GM23338 (cell line): ENCODE measurements at regions not wholly inside any gene's neighbourhood (a gene's known extent, or its start where the extent isn't known, plus 50 kb on each side); places are given as distances from the start of the nearest gene placed in this dataset.
A peak's percentile ranks its signal among the peaks of the same experiment; 100 is the strongest.

ENCODE experiments used
- ATAC-seq: fragments of 200-7000 bp; cut with Tn5 transposase; 3 replicates; pipeline ENCODE4 v1.9.1; 2020
- DNase-seq: peaks from one replicate; pipeline ENCODE4 v3.0.0-alpha.2; 2015; ENCODE audit warnings: low spot score
- H2AFZ ChIP-seq: fragments of 200-600 bp; sonication (generic); 2 replicates; pipeline ENCODE4 v1.8.0; 2016; ENCODE audit warnings: antibody characterized with exemption, mild to moderate bottlenecking, moderate library complexity
- H3F3A ChIP-seq: fragments of 200-600 bp; sonication (generic); replicated peaks from 2 replicates; pipeline ENCODE4 v1.8.0; 2017; ENCODE audit warnings: antibody characterized with exemption, mixed run types, low read depth
- H3K27ac ChIP-seq: fragments of 200-600 bp; sonication (generic); 2 replicates; pipeline ENCODE4 v1.6.1; 2016; ENCODE audit warnings: low read depth
- H3K27me3 ChIP-seq: fragments of 200-600 bp; sonication (generic); 2 replicates; pipeline ENCODE4 v1.8.0; 2016; ENCODE audit warnings: mild to moderate bottlenecking, mixed run types, moderate library complexity; ENCODE audit not compliant: insufficient read depth
- H3K36me3 ChIP-seq: fragments of 200-600 bp; sonication (generic); 2 replicates; pipeline ENCODE4 v1.8.0; 2016; ENCODE audit warnings: mild to moderate bottlenecking; ENCODE audit not compliant: insufficient read depth
- H3K4me1 ChIP-seq: fragments of 200-600 bp; sonication (generic); 2 replicates; pipeline ENCODE4 v1.8.0; 2016; ENCODE audit warnings: mild to moderate bottlenecking, moderate library complexity; ENCODE audit not compliant: insufficient read depth
- H3K4me2 ChIP-seq: fragments of 200-600 bp; sonication (generic); 2 replicates; pipeline ENCODE4 v1.7.1; 2017; ENCODE audit warnings: mixed run types
- H3K4me3 ChIP-seq: fragments of 200-600 bp; sonication (generic); 2 replicates; pipeline ENCODE4 v1.6.1; 2016; ENCODE audit warnings: mixed run types
- H3K79me2 ChIP-seq: fragments of 200-600 bp; sonication (generic); replicated peaks from 2 replicates; pipeline ENCODE4 v1.8.0; 2017; ENCODE audit warnings: mild to moderate bottlenecking; ENCODE audit not compliant: insufficient read depth
- H3K9me2 ChIP-seq: fragments of 200-600 bp; sonication (generic); 2 replicates; pipeline ENCODE4 v1.8.0; 2017; ENCODE audit not compliant: insufficient read depth
- H4K20me1 ChIP-seq: fragments of 200-600 bp; sonication (generic); replicated peaks from 2 replicates; pipeline ENCODE4 v1.8.0; 2017; ENCODE audit warnings: mild to moderate bottlenecking; ENCODE audit not compliant: insufficient read depth
- H3K27ac Mint-ChIP-seq: 2 replicates; pipeline ENCODE4 v1.8.0; 2020; ENCODE audit warnings: inconsistent platforms, mild to moderate bottlenecking, moderate library complexity, mixed read lengths
- H3K27me3 Mint-ChIP-seq: 3 replicates; pipeline ENCODE4 v1.8.0; 2022; ENCODE audit warnings: low read depth, mild to moderate bottlenecking, moderate library complexity, mixed read lengths, inconsistent platforms; ENCODE audit not compliant: insufficient read depth, poor library complexity
- H3K36me3 Mint-ChIP-seq: 3 replicates; pipeline ENCODE4 v1.8.0; 2021; ENCODE audit warnings: low read depth, mild to moderate bottlenecking, inconsistent platforms, moderate library complexity, mixed read lengths
- H3K4me1 Mint-ChIP-seq: 3 replicates; pipeline ENCODE4 v1.8.0; 2020; ENCODE audit warnings: mild to moderate bottlenecking, inconsistent platforms, mixed read lengths
- H3K4me3 Mint-ChIP-seq: 3 replicates; pipeline ENCODE4 v1.8.0; 2021; ENCODE audit warnings: moderate library complexity, mild to moderate bottlenecking, inconsistent platforms, mixed read lengths
- H3K9me3 Mint-ChIP-seq: 3 replicates; pipeline ENCODE4 v1.8.0; 2020; ENCODE audit warnings: moderate library complexity, mild to moderate bottlenecking, inconsistent platforms, mixed read lengths
- CREB1 ChIP-seq: fragments of 250-450 bp; sonication (Bioruptor Pico); IDR thresholded peaks from 2 replicates; pipeline ENCODE4 v1.5.0; 2020; ENCODE audit warnings: low read depth, mild to moderate bottlenecking, moderate library complexity
- EZH2 ChIP-seq: fragments of 200-600 bp; sonication (generic); IDR thresholded peaks from one replicate; pipeline ENCODE4 v1.8.0; 2017; ENCODE audit warnings: antibody characterized with exemption, mild to moderate bottlenecking, low read depth; ENCODE audit not compliant: unreplicated experiment
- NANOG ChIP-seq: IDR thresholded peaks from 2 replicates; pipeline ENCODE4 v1.6.1; 2016; ENCODE audit warnings: antibody characterized with exemption, borderline replicate concordance
- POLR2AphosphoS5 ChIP-seq: IDR thresholded peaks from 2 replicates; pipeline ENCODE4 v1.6.1; 2016; ENCODE audit warnings: antibody characterized with exemption, low read depth
- STAT1 ChIP-seq: IDR thresholded peaks from one replicate; pipeline ENCODE4 v1.6.1; 2016; ENCODE audit warnings: antibody characterized with exemption; ENCODE audit not compliant: unreplicated experiment
- ZNF114 ChIP-seq: fragments of 250-450 bp; sonication (Bioruptor Pico); IDR thresholded peaks from 2 replicates; pipeline ENCODE4 v1.5.0; 2020; ENCODE audit warnings: mild to moderate bottlenecking, moderate library complexity
- ZNF331 ChIP-seq: fragments of 250-450 bp; sonication (Bioruptor Pico); IDR thresholded peaks from 2 replicates; pipeline ENCODE4 v1.5.0; 2020; ENCODE audit warnings: low read depth, mild to moderate bottlenecking, moderate library complexity
- TF ChIP-seq, protein P1 (sequence below): fragments of 250-450 bp; sonication (Bioruptor Pico); IDR thresholded peaks from 2 replicates; pipeline ENCODE4 v1.5.0; 2020; ENCODE audit warnings: mild to moderate bottlenecking, moderate library complexity
- TF ChIP-seq, protein P2 (sequence below): IDR thresholded peaks from one replicate; pipeline ENCODE4 v1.6.1; 2018; ENCODE audit warnings: antibody characterized with exemption; ENCODE audit not compliant: unreplicated experiment
- TF ChIP-seq, protein P3 (sequence below), 2 experiments: fragments of 200-600 bp in 1 of 2; sonication (generic) in 1 of 2; conservative IDR thresholded peaks; 2 replicates each; pipeline versions ENCODE4 v1.5.1 to v1.6.1; 2016 to 2017; ENCODE audit warnings: antibody characterized with exemption in 2 of 2, low read depth in 2 of 2, mild to moderate bottlenecking in 2 of 2, moderate library complexity in 1 of 2

DNA sequence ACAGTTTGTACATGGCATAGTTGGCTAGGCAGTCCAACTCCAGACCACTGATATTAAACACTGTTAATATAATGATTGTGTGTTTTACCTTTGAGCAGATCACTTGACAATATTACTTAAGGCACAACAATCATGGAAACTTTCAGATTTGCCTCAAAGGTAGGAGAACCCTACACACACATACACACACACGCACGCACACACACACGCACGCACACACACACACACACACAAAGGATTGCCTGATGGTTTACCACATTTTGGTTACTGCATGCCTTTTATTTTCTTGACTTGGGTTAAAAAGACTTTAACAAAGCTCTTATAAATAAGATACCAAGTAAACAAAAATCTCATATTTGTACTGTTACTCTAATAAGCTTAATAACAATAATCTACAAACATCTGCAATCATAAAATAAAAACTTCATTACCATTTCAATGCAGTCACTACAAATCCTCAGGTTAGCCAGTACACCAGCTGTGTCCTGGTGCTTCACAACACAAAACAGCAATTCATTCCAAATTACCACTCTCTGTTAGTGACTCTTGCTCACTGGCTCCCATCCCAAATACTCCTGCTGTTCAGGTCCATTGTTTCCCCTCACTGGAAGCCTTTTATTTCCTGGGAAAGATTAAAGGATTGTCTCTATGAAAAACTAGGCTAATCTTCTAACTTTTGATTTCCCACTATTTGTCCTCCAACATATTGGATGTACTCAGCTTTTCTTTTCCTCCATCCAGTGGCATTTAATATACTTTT is 175.2 kb upstream of the ATP2B1 start:
- no peaks in the 10 kb centered on the region for H3K79me2 ChIP-seq
- no peaks in the 10 kb centered on the region for H3K27me3 ChIP-seq
- H3K36me3 ChIP-seq: no peaks in the 10 kb centered on the region
- ATAC-seq: peak; percentile 100
- no peaks in the 10 kb centered on the region for H3K9me2 ChIP-seq
- peaks cover 20% of the 10 kb centered on the region for H3K4me1 ChIP-seq
- DNase-seq: peak; percentile 77
- Mint-ChIP-seq H3K4me1 (peaks cover 38% of the 10 kb centered on the region), H3K36me3 (no peaks in the 10 kb centered on the region), H3K4me3 (peak overlapping the region; percentile 27; the same call in 1 of the 3 replicates), H3K27me3 (no peaks in the 10 kb centered on the region), H3K9me3 (no peaks in the 10 kb centered on the region), H3K27ac (peak overlapping the region; percentile 75)
- H4K20me1 ChIP-seq: no peaks in the 10 kb centered on the region
- no peak overlapping the region for H3K4me3 ChIP-seq
- no peaks in the 10 kb centered on the region for H3F3A ChIP-seq
- no peak overlapping the region; the same call in 1 of the 2 replicates for H3K27ac ChIP-seq
- no peak overlapping the region for H2AFZ ChIP-seq
- peak overlapping the region; percentile 26 for H3K4me2 ChIP-seq
- no peak for TF ChIP-seq STAT1
- TF ChIP-seq, protein P1, sequence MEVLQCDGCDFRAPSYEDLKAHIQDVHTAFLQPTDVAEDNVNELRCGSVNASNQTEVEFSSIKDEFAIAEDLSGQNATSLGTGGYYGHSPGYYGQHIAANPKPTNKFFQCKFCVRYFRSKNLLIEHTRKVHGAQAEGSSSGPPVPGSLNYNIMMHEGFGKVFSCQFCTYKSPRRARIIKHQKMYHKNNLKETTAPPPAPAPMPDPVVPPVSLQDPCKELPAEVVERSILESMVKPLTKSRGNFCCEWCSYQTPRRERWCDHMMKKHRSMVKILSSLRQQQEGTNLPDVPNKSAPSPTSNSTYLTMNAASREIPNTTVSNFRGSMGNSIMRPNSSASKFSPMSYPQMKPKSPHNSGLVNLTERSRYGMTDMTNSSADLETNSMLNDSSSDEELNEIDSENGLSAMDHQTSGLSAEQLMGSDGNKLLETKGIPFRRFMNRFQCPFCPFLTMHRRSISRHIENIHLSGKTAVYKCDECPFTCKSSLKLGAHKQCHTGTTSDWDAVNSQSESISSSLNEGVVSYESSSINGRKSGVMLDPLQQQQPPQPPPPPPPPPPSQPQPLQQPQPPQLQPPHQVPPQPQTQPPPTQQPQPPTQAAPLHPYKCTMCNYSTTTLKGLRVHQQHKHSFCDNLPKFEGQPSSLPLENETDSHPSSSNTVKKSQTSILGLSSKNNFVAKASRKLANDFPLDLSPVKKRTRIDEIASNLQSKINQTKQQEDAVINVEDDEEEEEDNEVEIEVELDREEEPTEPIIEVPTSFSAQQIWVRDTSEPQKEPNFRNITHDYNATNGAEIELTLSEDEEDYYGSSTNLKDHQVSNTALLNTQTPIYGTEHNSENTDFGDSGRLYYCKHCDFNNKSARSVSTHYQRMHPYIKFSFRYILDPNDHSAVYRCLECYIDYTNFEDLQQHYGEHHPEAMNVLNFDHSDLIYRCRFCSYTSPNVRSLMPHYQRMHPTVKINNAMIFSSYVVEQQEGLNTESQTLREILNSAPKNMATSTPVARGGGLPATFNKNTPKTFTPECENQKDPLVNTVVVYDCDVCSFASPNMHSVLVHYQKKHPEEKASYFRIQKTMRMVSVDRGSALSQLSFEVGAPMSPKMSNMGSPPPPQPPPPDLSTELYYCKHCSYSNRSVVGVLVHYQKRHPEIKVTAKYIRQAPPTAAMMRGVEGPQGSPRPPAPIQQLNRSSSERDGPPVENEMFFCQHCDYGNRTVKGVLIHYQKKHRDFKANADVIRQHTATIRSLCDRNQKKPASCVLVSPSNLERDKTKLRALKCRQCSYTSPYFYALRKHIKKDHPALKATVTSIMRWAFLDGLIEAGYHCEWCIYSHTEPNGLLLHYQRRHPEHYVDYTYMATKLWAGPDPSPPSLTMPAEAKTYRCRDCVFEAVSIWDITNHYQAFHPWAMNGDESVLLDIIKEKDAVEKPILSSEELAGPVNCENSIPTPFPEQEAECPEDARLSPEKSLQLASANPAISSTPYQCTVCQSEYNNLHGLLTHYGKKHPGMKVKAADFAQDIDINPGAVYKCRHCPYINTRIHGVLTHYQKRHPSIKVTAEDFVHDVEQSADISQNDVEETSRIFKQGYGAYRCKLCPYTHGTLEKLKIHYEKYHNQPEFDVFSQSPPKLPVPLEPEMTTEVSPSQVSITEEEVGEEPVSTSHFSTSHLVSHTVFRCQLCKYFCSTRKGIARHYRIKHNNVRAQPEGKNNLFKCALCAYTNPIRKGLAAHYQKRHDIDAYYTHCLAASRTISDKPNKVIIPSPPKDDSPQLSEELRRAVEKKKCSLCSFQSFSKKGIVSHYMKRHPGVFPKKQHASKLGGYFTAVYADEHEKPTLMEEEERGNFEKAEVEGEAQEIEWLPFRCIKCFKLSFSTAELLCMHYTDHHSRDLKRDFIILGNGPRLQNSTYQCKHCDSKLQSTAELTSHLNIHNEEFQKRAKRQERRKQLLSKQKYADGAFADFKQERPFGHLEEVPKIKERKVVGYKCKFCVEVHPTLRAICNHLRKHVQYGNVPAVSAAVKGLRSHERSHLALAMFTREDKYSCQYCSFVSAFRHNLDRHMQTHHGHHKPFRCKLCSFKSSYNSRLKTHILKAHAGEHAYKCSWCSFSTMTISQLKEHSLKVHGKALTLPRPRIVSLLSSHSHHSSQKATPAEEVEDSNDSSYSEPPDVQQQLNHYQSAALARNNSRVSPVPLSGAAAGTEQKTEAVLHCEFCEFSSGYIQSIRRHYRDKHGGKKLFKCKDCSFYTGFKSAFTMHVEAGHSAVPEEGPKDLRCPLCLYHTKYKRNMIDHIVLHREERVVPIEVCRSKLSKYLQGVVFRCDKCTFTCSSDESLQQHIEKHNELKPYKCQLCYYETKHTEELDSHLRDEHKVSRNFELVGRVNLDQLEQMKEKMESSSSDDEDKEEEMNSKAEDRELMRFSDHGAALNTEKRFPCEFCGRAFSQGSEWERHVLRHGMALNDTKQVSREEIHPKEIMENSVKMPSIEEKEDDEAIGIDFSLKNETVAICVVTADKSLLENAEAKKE (CRISPR knock-in tag): peak; percentile 47; the same call in 1 of the 2 replicates
- peak; percentile 53; the same call in 1 of the 2 replicates for TF ChIP-seq NANOG

DNA sequence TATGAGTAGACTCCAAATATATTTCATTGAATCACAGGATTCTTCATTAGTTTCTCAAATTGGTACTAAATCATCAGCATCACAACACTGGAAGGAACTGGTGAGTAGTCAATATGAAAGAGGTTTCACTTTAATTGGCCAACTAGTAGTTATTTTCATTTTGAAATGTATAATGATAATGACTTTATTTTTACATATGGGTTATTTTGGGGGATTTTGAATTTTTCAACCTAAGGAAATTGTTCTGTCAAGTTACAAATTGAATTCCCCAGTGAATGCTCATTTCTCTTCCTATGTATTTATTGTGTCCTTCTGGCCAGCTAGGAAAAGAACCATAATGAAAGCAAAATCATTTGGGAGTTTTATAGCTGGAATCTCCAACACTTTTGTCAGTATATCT is 174.2 kb upstream of the ATP2B1 start:
- Histone ChIP-seq H3K4me1 (peaks cover 20% of the 10 kb centered on the region), H2AFZ (no peak overlapping the region), H3K79me2 (no peaks in the 10 kb centered on the region), H3K27ac (no peak overlapping the region), H3F3A (no peaks in the 10 kb centered on the region), H3K36me3 (no peaks in the 10 kb centered on the region), H3K27me3 (no peaks in the 10 kb centered on the region), H3K4me2 (no peak overlapping the region), H3K9me2 (no peaks in the 10 kb centered on the region), H4K20me1 (no peaks in the 10 kb centered on the region), H3K4me3 (no peak overlapping the region)
- H3K27me3 Mint-ChIP-seq: no peaks in the 10 kb centered on the region
- ATAC-seq: no peak
- H3K36me3 Mint-ChIP-seq: no peaks in the 10 kb centered on the region
- no peak overlapping the region for H3K4me3 Mint-ChIP-seq
- H3K4me1 Mint-ChIP-seq: peaks cover 38% of the 10 kb centered on the region
- no peaks in the 10 kb centered on the region for H3K9me3 Mint-ChIP-seq
- H3K27ac Mint-ChIP-seq: no peak overlapping the region
- DNase-seq: no peak
- TF ChIP-seq, protein P2, sequence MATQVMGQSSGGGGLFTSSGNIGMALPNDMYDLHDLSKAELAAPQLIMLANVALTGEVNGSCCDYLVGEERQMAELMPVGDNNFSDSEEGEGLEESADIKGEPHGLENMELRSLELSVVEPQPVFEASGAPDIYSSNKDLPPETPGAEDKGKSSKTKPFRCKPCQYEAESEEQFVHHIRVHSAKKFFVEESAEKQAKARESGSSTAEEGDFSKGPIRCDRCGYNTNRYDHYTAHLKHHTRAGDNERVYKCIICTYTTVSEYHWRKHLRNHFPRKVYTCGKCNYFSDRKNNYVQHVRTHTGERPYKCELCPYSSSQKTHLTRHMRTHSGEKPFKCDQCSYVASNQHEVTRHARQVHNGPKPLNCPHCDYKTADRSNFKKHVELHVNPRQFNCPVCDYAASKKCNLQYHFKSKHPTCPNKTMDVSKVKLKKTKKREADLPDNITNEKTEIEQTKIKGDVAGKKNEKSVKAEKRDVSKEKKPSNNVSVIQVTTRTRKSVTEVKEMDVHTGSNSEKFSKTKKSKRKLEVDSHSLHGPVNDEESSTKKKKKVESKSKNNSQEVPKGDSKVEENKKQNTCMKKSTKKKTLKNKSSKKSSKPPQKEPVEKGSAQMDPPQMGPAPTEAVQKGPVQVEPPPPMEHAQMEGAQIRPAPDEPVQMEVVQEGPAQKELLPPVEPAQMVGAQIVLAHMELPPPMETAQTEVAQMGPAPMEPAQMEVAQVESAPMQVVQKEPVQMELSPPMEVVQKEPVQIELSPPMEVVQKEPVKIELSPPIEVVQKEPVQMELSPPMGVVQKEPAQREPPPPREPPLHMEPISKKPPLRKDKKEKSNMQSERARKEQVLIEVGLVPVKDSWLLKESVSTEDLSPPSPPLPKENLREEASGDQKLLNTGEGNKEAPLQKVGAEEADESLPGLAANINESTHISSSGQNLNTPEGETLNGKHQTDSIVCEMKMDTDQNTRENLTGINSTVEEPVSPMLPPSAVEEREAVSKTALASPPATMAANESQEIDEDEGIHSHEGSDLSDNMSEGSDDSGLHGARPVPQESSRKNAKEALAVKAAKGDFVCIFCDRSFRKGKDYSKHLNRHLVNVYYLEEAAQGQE: no peak
- TF ChIP-seq NANOG (no peak), CREB1 (CRISPR knock-in tag) (no peak), POLR2AphosphoS5 (no peak), ZNF331 (CRISPR knock-in tag) (no peak), EZH2 (no peak), STAT1 (no peak), ZNF114 (CRISPR knock-in tag) (no peak)
- TF ChIP-seq, protein P3, sequence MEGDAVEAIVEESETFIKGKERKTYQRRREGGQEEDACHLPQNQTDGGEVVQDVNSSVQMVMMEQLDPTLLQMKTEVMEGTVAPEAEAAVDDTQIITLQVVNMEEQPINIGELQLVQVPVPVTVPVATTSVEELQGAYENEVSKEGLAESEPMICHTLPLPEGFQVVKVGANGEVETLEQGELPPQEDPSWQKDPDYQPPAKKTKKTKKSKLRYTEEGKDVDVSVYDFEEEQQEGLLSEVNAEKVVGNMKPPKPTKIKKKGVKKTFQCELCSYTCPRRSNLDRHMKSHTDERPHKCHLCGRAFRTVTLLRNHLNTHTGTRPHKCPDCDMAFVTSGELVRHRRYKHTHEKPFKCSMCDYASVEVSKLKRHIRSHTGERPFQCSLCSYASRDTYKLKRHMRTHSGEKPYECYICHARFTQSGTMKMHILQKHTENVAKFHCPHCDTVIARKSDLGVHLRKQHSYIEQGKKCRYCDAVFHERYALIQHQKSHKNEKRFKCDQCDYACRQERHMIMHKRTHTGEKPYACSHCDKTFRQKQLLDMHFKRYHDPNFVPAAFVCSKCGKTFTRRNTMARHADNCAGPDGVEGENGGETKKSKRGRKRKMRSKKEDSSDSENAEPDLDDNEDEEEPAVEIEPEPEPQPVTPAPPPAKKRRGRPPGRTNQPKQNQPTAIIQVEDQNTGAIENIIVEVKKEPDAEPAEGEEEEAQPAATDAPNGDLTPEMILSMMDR (conservative IDR thresholded peaks at IDR 0.05; ENCODE audit: low read depth in 2 of 2): no peak
